Testis (tissue), 2 donors: ENCODE measurements at regions not wholly inside any gene's neighbourhood (a gene's known extent, or its start where the extent isn't known, plus 50 kb on each side); places are given as distances from the start of the nearest gene placed in this dataset.

Source experiments
- DNase-seq: peaks from one replicate; pipeline ENCODE4 v3.0.0-alpha.2; 2019
- H3K27ac ChIP-seq, 2 donors: fragments of 200-600 bp; sonication (generic); one replicate each; pipeline ENCODE4 v1.5.1; 2019
- H3K27me3 ChIP-seq: fragments of 200-600 bp; sonication (generic); one replicate; pipeline ENCODE4 v1.5.1; 2019
- H3K36me3 ChIP-seq: fragments of 200-600 bp; sonication (generic); one replicate; pipeline ENCODE4 v1.5.1; 2017; ENCODE audit warnings: low read depth; ENCODE audit errors: missing control alignments
- H3K4me1 ChIP-seq: fragments of 200-600 bp; sonication (generic); one replicate; pipeline ENCODE4 v1.5.1; 2019
- H3K4me3 ChIP-seq, 2 donors: fragments of 200-600 bp; sonication (generic); one replicate each; pipeline ENCODE4 v1.5.1; 2017 to 2019
- H3K9me3 ChIP-seq: fragments of 200-600 bp; sonication (generic); one replicate; pipeline ENCODE4 v1.5.1; 2017
- CTCF ChIP-seq, 3 experiments: fragments of 450-650 bp in 2 of 3; fragments of 200-600 bp in 1 of 3; sonication (generic) in 1 of 3; IDR thresholded peaks; one replicate each; pipeline ENCODE4 v1.5.1; 2016 to 2019; ENCODE audit warnings: antibody characterized with exemption in 3 of 3, mild to moderate bottlenecking in 2 of 3, moderate library complexity in 1 of 3
- POLR2A ChIP-seq: fragments of 450-650 bp; IDR thresholded peaks from one replicate; pipeline ENCODE4 v1.6.1; 2017; ENCODE audit warnings: antibody characterized with exemption, mild to moderate bottlenecking, moderate library complexity
- WGBS, 2 donors: methylation state at CpG; one replicate each; pipeline ENCODE4 v1.1.5; 2018; 5-methylcytosine and 5-hydroxymethylcytosine counted together
- intact Hi-C: fragments of 100-400 bp; cut with DNase I; formaldehyde crosslinking; loops from one replicate; pipeline ENCODE4 v1.15.1; 2023; ENCODE audit warnings: low total_unique reads

- 72 to 76% methylated on average over 4 of the region's 4 CpGs for WGBS, 2 donors
- H3K27ac ChIP-seq: no peak overlapping the region
- no peaks in the 10 kb centered on the region for H3K4me1 ChIP-seq
- intact Hi-C loops: no loop called here
- H3K9me3 ChIP-seq: no peaks in the 10 kb centered on the region
- H3K4me3 ChIP-seq: no peak overlapping the region
- no peak for DNase-seq
- H3K36me3 ChIP-seq: no peaks in the 10 kb centered on the region
- TF ChIP-seq CTCF (IDR thresholded peaks at IDR 0.05) (no peak), POLR2A (no peak)
- no peaks in the 10 kb centered on the region for H3K27me3 ChIP-seq
These were observed 107.7 kb upstream of the CADPS start for GRCh38 chr3:62982795-62983455.

GRCh38 chr3:62986061-62986460 lies 110.8 kb upstream of the CADPS start:
- Histone ChIP-seq H3K27ac (no peak overlapping the region), H3K27me3 (no peaks in the 10 kb centered on the region), H3K4me1 (no peaks in the 10 kb centered on the region), H3K9me3 (no peaks in the 10 kb centered on the region), H3K36me3 (no peaks in the 10 kb centered on the region), H3K4me3 (no peak overlapping the region)
- intact Hi-C loops: no loop called here
- 24 to 36% methylated on average over 1 of the region's 1 CpG for WGBS, 2 donors
- TF ChIP-seq CTCF (IDR thresholded peaks at IDR 0.05) (no peak), POLR2A (no peak)
- no peak for DNase-seq

- intact Hi-C loops: no loop called here
- WGBS, 2 donors: 72 to 85% methylated on average over 8 of the region's 8 CpGs
- no peaks in the 10 kb centered on the region for H3K36me3 ChIP-seq
- no peaks in the 10 kb centered on the region for H3K4me1 ChIP-seq
- TF ChIP-seq CTCF (IDR thresholded peaks at IDR 0.05) (no peak), POLR2A (no peak)
- DNase-seq: no peak
- H3K4me3 ChIP-seq: no peak overlapping the region
- H3K27ac ChIP-seq: no peak overlapping the region
- H3K9me3 ChIP-seq: no peaks in the 10 kb centered on the region
- no peaks in the 10 kb centered on the region for H3K27me3 ChIP-seq
These were observed 112.5 kb upstream of the CADPS start for GRCh38 chr3:62987721-62988120.

DNA sequence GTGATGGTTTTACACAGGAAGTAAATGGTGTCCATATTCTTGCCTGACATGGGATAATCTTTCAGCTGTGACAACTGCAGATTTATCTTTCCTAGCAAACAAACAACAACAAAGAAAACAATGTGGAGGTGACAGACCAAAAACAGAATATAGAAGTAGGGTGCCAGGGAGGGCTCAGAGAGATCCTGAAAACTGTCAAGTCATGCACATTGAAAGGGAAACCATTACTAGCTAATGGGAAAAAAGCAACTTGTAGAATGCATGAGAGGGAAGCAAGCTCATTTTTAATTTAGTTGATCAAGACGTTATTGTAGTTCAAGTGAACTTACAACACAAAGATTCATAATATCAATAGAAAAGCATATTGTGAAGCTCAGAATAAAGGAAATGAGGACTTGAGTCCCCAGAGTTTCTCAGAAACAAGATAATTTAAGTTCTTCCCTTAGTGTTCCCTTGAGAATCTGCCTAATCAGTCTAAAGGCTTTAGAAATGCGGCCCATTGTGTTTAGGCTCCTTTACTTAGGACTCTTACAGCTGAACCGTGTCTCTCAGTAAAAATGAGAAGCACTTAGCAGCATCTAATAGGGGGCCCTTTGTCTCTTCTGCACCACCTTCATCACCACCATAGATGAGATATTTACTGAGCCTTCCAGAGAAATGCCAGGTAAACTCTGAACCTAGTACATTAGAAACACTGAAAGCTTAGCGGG lies 115.6 kb upstream of the CADPS start:
- no peaks in the 10 kb centered on the region for H3K9me3 ChIP-seq
- no peak overlapping the region for H3K27ac ChIP-seq
- intact Hi-C loops: no loop called here
- H3K4me3 ChIP-seq: no peak overlapping the region
- H3K36me3 ChIP-seq: no peaks in the 10 kb centered on the region
- H3K4me1 ChIP-seq: no peaks in the 10 kb centered on the region
- no peaks in the 10 kb centered on the region for H3K27me3 ChIP-seq
- DNase-seq: no peak
- TF ChIP-seq CTCF (IDR thresholded peaks at IDR 0.05): no peak
- no peak for TF ChIP-seq POLR2A
- 77 to 82% methylated on average over 4 of the region's 4 CpGs for WGBS, 2 donors

DNA sequence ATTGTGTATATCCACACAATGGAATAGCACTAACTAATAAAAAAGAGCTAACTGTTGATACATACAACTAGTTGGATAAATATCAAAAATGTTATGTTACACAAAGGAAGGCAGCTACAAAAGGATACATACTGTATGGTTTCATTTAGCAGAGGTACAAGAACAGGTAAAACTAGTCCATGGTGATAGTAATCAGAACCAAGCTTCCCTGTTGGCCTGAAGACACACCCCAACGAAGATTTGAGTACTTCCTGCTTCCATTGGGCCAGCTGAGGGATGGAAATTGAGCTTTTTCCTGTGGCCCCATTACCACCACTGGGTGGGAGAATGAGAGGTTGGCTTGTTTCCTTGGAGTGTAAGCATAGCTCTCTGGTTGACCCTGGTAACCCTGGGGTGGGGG lies 117.3 kb upstream of the CADPS start:
- H3K4me3 ChIP-seq: no peak overlapping the region
- intact Hi-C loops: no loop called here
- no peaks in the 10 kb centered on the region for H3K4me1 ChIP-seq
- H3K27me3 ChIP-seq: no peaks in the 10 kb centered on the region
- no peaks in the 10 kb centered on the region for H3K9me3 ChIP-seq
- no peak overlapping the region for H3K27ac ChIP-seq
- WGBS, 2 donors: 80 to 89% methylated on average over 1 of the region's 1 CpG
- H3K36me3 ChIP-seq: no peaks in the 10 kb centered on the region
- TF ChIP-seq POLR2A (no peak), CTCF (IDR thresholded peaks at IDR 0.05) (no peak)
- DNase-seq: no peak
